ENCODE measurements at regions not wholly inside any gene's neighbourhood (a gene's known extent, or its start where the extent isn't known, plus 50 kb on each side); places are given as distances from the start of the nearest gene placed in this dataset.

- DNase-seq, result no peak
Measured at GRCh38 chr5:120358949-120359348, 105.2 kb upstream of the PRR16 start.

GRCh38 chr5:120361941-120362340, 102.2 kb upstream of the PRR16 start:
- DNase-seq, result no peak

GRCh38 chr5:120362426-120362825, 101.7 kb upstream of the PRR16 start:
- DNase-seq, result no peak

GRCh38 chr5:120365656-120366446, 98.2 kb upstream of the PRR16 start:
- DNase-seq, result peak; percentile 47

GRCh38 chr5:120367896-120368634, 96.0 kb upstream of the PRR16 start:
- DNase-seq, result no peak

- DNase-seq, result no peak
Measured at GRCh38 chr5:120368923-120369715, 95.0 kb upstream of the PRR16 start.

- no peak for DNase-seq
Measured at GRCh38 chr5:120372899-120373298, 91.2 kb upstream of the PRR16 start.

GRCh38 chr5:120375248-120375647, 88.9 kb upstream of the PRR16 start:
- DNase-seq, result peak; percentile 69

GRCh38 chr5:120380644-120381043, 83.5 kb upstream of the PRR16 start:
- DNase-seq, result no peak

- DNase-seq, result no peak
Measured at GRCh38 chr5:120382833-120383232, 81.3 kb upstream of the PRR16 start.

- no peak for DNase-seq
Measured at GRCh38 chr5:120386981-120387380, 77.1 kb upstream of the PRR16 start.

GRCh38 chr5:120388016-120388781, 75.9 kb upstream of the PRR16 start:
- peak; percentile 94 for DNase-seq

- DNase-seq, result no peak
Measured at GRCh38 chr5:120394259-120394658, 69.8 kb upstream of the PRR16 start.

- DNase-seq, result peak; percentile 80
Measured at GRCh38 chr5:120396186-120396585, 67.9 kb upstream of the PRR16 start.

- DNase-seq, result no peak
Measured at GRCh38 chr5:120400356-120400755, 63.7 kb upstream of the PRR16 start.

GRCh38 chr5:120402606-120403005, 61.5 kb upstream of the PRR16 start:
- no peak for DNase-seq

GRCh38 chr5:120405286-120405864, 58.7 kb upstream of the PRR16 start:
- peak; percentile 93 for DNase-seq

GRCh38 chr5:120405923-120406322, 58.2 kb upstream of the PRR16 start:
- DNase-seq, result peak; percentile 73

- DNase-seq, result peak; percentile 58
Measured at GRCh38 chr5:120413686-120414085, 50.4 kb upstream of the PRR16 start.
